HG02885 (cell line): ENCODE measurements at regions not wholly inside any gene's neighbourhood (a gene's known extent, or its start where the extent isn't known, plus 50 kb on each side); places are given as distances from the start of the nearest gene placed in this dataset.
"Not testable (repeated sequence)": the region's sequence is repeated elsewhere in the genome, so short reads cannot be mapped to it uniquely, and the experiment has no call there.

Experiments
- ATAC-seq: cut with Tn5 transposase; IDR thresholded peaks from one replicate; pipeline ENCODE4 v1.9.1; 2021; ENCODE audit warnings: mild to moderate bottlenecking; ENCODE audit not compliant: unreplicated experiment, poor library complexity

- ATAC-seq, result no peak
Measured at GRCh38 chr14:44392984-44393383, 114.1 kb downstream of the FSCB start.

- ATAC-seq, result no peak
Measured at GRCh38 chr14:44388306-44388705, 118.8 kb downstream of the FSCB start.

DNA sequence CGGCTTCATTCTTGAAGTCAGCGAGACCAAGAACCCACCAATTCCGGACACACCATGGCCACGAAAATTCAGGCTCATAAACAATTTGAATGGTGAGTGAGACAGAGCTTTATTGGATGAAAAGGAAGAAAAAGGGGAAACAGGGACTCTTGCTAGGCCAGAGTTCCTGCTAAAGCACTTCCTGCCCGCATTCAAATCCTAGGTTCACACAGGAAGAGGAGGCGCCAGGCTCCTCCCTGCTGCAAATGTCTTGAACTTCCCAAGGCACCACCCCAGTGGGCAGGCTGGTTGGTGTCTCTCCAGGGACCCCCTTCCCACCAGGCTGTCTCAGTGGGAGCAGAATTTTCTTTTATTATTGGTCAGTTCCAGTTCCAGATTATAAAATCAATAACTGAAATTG is 121.2 kb downstream of the FSCB start:
- no peak for ATAC-seq

DNA sequence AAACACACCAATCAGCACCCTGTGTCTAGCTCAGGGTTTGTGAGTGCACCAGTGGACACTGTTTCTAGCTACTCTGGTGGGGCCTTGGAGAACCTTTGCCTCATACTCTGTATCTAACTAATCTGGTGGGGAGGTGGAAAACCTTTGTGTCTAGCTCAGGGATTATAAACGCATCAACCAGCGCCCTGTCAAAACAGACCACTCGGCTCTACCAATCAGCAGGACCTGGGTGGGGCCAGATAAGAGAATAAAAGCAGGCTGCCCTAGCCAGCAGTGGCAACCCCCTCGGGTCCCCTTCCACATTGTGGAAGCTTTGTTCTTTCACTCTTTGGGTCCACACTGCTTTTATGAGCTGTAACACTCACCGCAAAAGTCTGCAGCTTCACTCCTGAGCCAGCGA is 121.8 kb downstream of the FSCB start:
- ATAC-seq, result not testable (repeated sequence)

GRCh38 chr14:44384601-44385293 is 122.3 kb downstream of the FSCB start:
- not testable (repeated sequence) for ATAC-seq

- no peak for ATAC-seq
Measured at GRCh38 chr14:44384093-44384492, 123.0 kb downstream of the FSCB start.

DNA sequence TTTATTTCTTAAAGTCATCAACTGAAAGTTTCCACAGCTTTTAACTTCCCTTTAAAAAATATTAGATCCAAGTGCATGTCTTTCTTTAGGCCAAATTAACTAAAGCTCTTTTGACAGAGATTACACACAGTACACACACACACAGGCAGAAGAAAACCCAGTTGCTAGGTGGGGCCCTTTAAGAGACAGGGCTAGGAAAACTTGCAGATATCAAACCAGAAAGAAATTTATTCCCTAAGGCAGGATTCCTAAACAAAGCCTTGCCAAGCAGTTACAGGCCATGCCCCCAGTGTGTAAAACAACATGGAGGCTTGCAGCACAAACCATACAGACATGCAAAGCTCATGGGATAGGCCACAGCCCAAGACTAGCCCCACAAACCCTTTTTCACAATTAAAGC is 123.4 kb downstream of the FSCB start:
- ATAC-seq, result no peak

GRCh38 chr14:44379292-44379977 is 127.6 kb downstream of the FSCB start:
- ATAC-seq, result no peak

DNA sequence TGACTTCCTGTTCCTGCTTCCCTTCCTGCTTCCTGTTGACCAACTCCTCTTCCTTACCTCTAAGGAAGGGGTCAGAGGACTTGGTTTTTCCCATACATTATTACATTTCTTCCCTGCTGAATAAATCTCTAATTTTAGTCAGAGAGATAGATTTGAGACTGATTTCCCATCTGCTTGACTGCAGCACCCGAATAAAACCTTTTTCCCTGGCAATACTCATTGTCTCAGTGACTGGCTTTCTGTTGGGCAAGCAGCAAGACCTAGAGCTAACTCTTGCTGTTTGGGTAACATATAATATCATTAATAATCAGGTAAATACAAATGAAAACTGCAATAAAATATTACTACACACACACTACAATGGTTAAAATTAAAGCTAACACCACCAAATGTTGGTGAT is 132.2 kb downstream of the FSCB start:
- no peak for ATAC-seq

GRCh38 chr14:44372807-44373489 is 134.1 kb downstream of the FSCB start:
- ATAC-seq, result no peak

- ATAC-seq, result no peak
Measured at GRCh38 chr14:44372231-44372630, 134.9 kb downstream of the FSCB start.

DNA sequence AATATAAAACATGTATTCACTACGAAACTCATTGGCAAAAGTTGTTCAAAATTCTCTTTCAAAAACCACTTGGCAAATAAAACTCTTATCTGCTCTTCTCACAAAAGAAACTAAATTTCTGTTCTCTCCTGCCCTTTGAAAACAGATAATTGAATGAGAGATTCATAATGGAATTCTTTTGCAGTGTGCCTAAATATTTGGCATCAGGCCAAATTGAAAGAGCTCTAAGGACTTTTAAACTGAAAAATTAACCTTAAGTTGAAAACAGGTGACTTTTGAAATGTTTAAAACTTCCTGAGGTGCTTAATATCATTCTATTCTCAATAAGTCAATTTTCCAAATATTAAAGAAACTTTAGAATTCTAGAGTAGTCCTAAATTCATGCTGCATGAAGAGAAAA is 136.4 kb downstream of the FSCB start:
- no peak for ATAC-seq

GRCh38 chr14:44369401-44370123 is 137.5 kb downstream of the FSCB start:
- ATAC-seq, result no peak

DNA sequence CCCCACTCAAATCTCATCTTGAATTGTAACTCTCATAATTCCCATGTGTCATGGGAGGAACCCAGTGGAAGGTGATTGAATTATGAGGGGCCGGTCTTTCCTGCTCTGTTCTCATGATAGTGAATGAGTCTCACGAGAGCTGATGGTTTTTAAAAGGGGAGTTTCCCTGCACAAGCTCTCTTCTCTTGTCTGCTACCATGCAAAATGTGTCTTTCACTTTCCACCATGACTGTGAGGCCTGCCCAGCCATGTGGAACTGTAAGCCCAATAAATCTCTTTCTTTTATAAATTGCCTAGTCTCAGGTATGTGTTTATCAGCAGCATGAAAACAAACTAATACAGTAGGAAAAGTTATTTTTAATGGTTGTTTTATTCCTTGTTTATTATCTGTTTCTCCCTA is 146.0 kb downstream of the FSCB start:
- ATAC-seq, result no peak

- no peak for ATAC-seq
Measured at GRCh38 chr14:44353805-44354204, 153.3 kb downstream of the FSCB start.

DNA sequence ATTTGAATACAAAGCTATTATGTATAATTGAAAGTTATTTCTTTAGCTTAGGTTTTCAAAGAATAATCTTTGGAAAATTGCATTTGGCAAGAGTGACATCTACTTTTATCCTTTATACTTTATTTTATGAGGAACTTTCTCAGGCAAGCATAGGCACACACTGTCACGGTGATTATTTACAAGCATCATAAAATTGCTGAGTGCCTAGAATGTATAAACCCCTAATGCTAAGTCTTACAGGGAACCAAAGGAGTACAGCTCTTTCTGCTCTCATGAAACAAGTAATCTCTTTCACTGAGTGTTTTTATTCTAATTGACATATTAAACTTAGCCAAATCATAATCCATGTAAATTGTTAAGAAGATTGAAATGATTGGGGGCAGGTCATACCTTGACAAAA is 154.9 kb downstream of the FSCB start:
- no peak for ATAC-seq

- ATAC-seq, result no peak
Measured at GRCh38 chr14:44347316-44347715, 159.8 kb downstream of the FSCB start.

DNA sequence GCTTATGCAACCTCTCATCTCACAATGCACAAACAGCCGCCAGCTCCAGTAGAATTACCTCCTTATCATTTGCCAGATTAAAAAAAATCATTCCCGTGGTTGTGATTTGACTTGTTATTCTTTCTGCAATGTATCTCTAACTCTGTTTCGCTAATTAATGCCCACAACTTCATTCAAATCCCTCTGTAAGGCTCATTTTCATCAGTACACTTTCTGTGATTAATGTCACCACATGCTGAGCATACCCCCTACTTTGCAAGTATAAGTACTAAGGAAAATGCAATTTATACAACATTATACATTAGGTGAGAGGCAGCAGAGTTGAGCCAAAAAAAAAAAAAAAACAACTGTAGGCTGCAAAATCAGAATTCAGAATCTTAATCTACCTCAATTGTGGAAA is 166.0 kb downstream of the FSCB start:
- no peak for ATAC-seq

DNA sequence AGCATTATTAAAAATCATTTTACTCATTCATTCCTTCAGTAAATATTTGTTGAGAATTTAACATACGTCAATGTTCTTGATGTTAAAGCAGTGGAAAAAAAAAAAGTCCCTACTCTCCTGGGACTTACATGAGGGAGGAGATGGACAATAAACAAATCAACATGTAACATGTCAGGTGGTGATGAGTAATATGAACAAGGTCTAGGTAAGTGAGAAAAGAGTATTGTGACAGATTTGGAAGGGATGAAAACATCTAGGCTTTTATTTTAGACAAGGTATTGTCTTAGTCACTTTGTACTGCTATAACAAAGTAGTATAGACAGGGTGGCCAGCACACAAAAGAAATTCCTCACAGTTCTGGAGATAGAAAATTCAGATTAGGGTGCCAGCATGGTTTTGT is 167.2 kb downstream of the FSCB start:
- no peak for ATAC-seq

DNA sequence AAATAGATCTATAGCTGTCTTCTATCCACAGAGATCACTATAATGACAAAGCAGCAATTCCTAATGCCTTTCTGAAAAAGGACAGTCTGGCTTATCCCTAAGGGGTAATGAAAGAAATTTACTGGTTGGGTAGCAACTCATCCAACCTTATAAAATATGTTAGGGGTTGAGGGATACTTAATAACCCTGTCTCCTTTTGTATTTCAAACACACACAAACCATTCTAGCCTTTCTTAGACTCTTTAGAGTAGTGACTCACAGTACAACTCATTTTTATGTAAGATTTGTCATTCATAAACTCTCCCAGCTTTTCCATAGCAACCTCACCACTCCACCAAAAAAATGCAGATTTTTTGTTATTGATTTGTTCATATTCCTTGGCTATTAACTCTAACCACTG is 167.9 kb downstream of the FSCB start:
- no peak for ATAC-seq

- ATAC-seq, result no peak
Measured at GRCh38 chr14:44317441-44317746, 189.7 kb downstream of the FSCB start.
